GM23338 (cell line): ENCODE measurements at regions not wholly inside any gene's neighbourhood (a gene's known extent, or its start where the extent isn't known, plus 50 kb on each side); places are given as distances from the start of the nearest gene placed in this dataset.

Experiments
- ATAC-seq: fragments of 200-7000 bp; cut with Tn5 transposase; 3 replicates; pipeline ENCODE4 v1.9.1; 2020
- DNase-seq: peaks from one replicate; pipeline ENCODE4 v3.0.0-alpha.2; 2015; ENCODE audit warnings: low spot score
- H2AFZ ChIP-seq: fragments of 200-600 bp; sonication (generic); 2 replicates; pipeline ENCODE4 v1.8.0; 2016; ENCODE audit warnings: antibody characterized with exemption, mild to moderate bottlenecking, moderate library complexity
- H3F3A ChIP-seq: fragments of 200-600 bp; sonication (generic); replicated peaks from 2 replicates; pipeline ENCODE4 v1.8.0; 2017; ENCODE audit warnings: antibody characterized with exemption, mixed run types, low read depth
- H3K27ac ChIP-seq: fragments of 200-600 bp; sonication (generic); 2 replicates; pipeline ENCODE4 v1.6.1; 2016; ENCODE audit warnings: low read depth
- H3K27me3 ChIP-seq: fragments of 200-600 bp; sonication (generic); 2 replicates; pipeline ENCODE4 v1.8.0; 2016; ENCODE audit warnings: mild to moderate bottlenecking, mixed run types, moderate library complexity; ENCODE audit not compliant: insufficient read depth
- H3K36me3 ChIP-seq: fragments of 200-600 bp; sonication (generic); 2 replicates; pipeline ENCODE4 v1.8.0; 2016; ENCODE audit warnings: mild to moderate bottlenecking; ENCODE audit not compliant: insufficient read depth
- H3K4me1 ChIP-seq: fragments of 200-600 bp; sonication (generic); 2 replicates; pipeline ENCODE4 v1.8.0; 2016; ENCODE audit warnings: mild to moderate bottlenecking, moderate library complexity; ENCODE audit not compliant: insufficient read depth
- H3K4me2 ChIP-seq: fragments of 200-600 bp; sonication (generic); 2 replicates; pipeline ENCODE4 v1.7.1; 2017; ENCODE audit warnings: mixed run types
- H3K4me3 ChIP-seq: fragments of 200-600 bp; sonication (generic); 2 replicates; pipeline ENCODE4 v1.6.1; 2016; ENCODE audit warnings: mixed run types
- H3K79me2 ChIP-seq: fragments of 200-600 bp; sonication (generic); replicated peaks from 2 replicates; pipeline ENCODE4 v1.8.0; 2017; ENCODE audit warnings: mild to moderate bottlenecking; ENCODE audit not compliant: insufficient read depth
- H3K9me2 ChIP-seq: fragments of 200-600 bp; sonication (generic); 2 replicates; pipeline ENCODE4 v1.8.0; 2017; ENCODE audit not compliant: insufficient read depth
- H4K20me1 ChIP-seq: fragments of 200-600 bp; sonication (generic); replicated peaks from 2 replicates; pipeline ENCODE4 v1.8.0; 2017; ENCODE audit warnings: mild to moderate bottlenecking; ENCODE audit not compliant: insufficient read depth
- H3K27ac Mint-ChIP-seq: 2 replicates; pipeline ENCODE4 v1.8.0; 2020; ENCODE audit warnings: inconsistent platforms, mild to moderate bottlenecking, moderate library complexity, mixed read lengths
- H3K27me3 Mint-ChIP-seq: 3 replicates; pipeline ENCODE4 v1.8.0; 2022; ENCODE audit warnings: low read depth, mild to moderate bottlenecking, moderate library complexity, mixed read lengths, inconsistent platforms; ENCODE audit not compliant: insufficient read depth, poor library complexity
- H3K36me3 Mint-ChIP-seq: 3 replicates; pipeline ENCODE4 v1.8.0; 2021; ENCODE audit warnings: low read depth, mild to moderate bottlenecking, inconsistent platforms, moderate library complexity, mixed read lengths
- H3K4me1 Mint-ChIP-seq: 3 replicates; pipeline ENCODE4 v1.8.0; 2020; ENCODE audit warnings: mild to moderate bottlenecking, inconsistent platforms, mixed read lengths
- H3K4me3 Mint-ChIP-seq: 3 replicates; pipeline ENCODE4 v1.8.0; 2021; ENCODE audit warnings: moderate library complexity, mild to moderate bottlenecking, inconsistent platforms, mixed read lengths
- H3K9me3 Mint-ChIP-seq: 3 replicates; pipeline ENCODE4 v1.8.0; 2020; ENCODE audit warnings: moderate library complexity, mild to moderate bottlenecking, inconsistent platforms, mixed read lengths
- CREB1 ChIP-seq: fragments of 250-450 bp; sonication (Bioruptor Pico); IDR thresholded peaks from 2 replicates; pipeline ENCODE4 v1.5.0; 2020; ENCODE audit warnings: low read depth, mild to moderate bottlenecking, moderate library complexity
- CTCF ChIP-seq, 2 experiments: fragments of 200-600 bp in 1 of 2; sonication (generic) in 1 of 2; conservative IDR thresholded peaks; 2 replicates each; pipeline versions ENCODE4 v1.5.1 to v1.6.1; 2016 to 2017; ENCODE audit warnings: antibody characterized with exemption in 2 of 2, low read depth in 2 of 2, mild to moderate bottlenecking in 2 of 2, moderate library complexity in 1 of 2
- ETS1 ChIP-seq: IDR thresholded peaks from 2 replicates; pipeline ENCODE4 v1.6.1; 2016; ENCODE audit warnings: antibody characterized with exemption
- EZH2 ChIP-seq: fragments of 200-600 bp; sonication (generic); IDR thresholded peaks from one replicate; pipeline ENCODE4 v1.8.0; 2017; ENCODE audit warnings: antibody characterized with exemption, mild to moderate bottlenecking, low read depth; ENCODE audit not compliant: unreplicated experiment
- EZH2phosphoT487 ChIP-seq: fragments of 200-600 bp; sonication (generic); IDR thresholded peaks from one replicate; pipeline ENCODE4 v1.8.1; 2018; ENCODE audit warnings: antibody characterized with exemption; ENCODE audit not compliant: unreplicated experiment
- JUNB ChIP-seq: IDR thresholded peaks from one replicate; pipeline ENCODE4 v1.6.1; 2016; ENCODE audit warnings: antibody characterized with exemption; ENCODE audit not compliant: unreplicated experiment
- NANOG ChIP-seq: IDR thresholded peaks from 2 replicates; pipeline ENCODE4 v1.6.1; 2016; ENCODE audit warnings: antibody characterized with exemption, borderline replicate concordance
- POLR2AphosphoS5 ChIP-seq: IDR thresholded peaks from 2 replicates; pipeline ENCODE4 v1.6.1; 2016; ENCODE audit warnings: antibody characterized with exemption, low read depth
- REST ChIP-seq: IDR thresholded peaks from one replicate; pipeline ENCODE4 v1.6.1; 2018; ENCODE audit warnings: antibody characterized with exemption; ENCODE audit not compliant: unreplicated experiment
- STAT1 ChIP-seq: IDR thresholded peaks from one replicate; pipeline ENCODE4 v1.6.1; 2016; ENCODE audit warnings: antibody characterized with exemption; ENCODE audit not compliant: unreplicated experiment
- ZNF114 ChIP-seq: fragments of 250-450 bp; sonication (Bioruptor Pico); IDR thresholded peaks from 2 replicates; pipeline ENCODE4 v1.5.0; 2020; ENCODE audit warnings: mild to moderate bottlenecking, moderate library complexity
- ZNF331 ChIP-seq: fragments of 250-450 bp; sonication (Bioruptor Pico); IDR thresholded peaks from 2 replicates; pipeline ENCODE4 v1.5.0; 2020; ENCODE audit warnings: low read depth, mild to moderate bottlenecking, moderate library complexity
- TF ChIP-seq, protein P1 (sequence below): fragments of 250-450 bp; sonication (Bioruptor Pico); IDR thresholded peaks from 2 replicates; pipeline ENCODE4 v1.5.0; 2020; ENCODE audit warnings: mild to moderate bottlenecking, moderate library complexity

DNA sequence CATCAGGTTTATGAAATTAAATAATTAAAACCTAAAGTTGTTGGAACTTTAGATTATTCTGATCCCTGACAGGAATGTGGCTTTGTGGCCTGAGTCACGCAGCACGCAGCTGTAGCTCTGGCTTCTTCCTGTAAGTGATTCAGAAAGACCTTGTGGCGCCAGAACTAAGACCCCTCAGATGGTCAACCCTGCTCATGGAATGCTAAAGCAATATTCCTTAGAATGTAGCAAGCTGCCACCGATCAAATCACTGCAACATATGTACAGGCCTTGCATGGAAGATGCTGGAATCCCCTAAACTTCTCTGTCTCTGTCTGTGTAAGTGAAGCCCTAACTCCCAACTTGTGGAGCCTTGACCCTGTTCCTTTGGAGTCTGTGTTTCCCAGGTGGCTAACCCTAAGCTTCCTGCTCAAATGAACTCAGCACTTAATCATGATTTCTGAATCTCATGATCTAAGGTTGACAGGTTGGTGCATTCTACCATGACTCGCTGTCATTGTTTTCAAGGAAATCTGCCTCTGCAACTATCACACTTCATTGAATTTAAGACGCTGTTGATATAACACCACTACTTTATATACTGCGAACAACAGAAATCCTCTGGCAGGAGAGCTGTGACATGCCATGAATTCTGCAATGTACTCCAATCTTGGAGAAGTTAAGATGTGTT lies 111.2 kb upstream of the CST7 start:
- DNase-seq, result no peak
- Histone ChIP-seq H3K4me2 (no peak overlapping the region), H3K36me3 (no peaks in the 10 kb centered on the region), H3K27me3 (no peaks in the 10 kb centered on the region), H3K4me1 (no peaks in the 10 kb centered on the region), H3K9me2 (peaks cover 8% of the 10 kb centered on the region; the same call in 1 of the 2 replicates), H4K20me1 (no peaks in the 10 kb centered on the region), H3K27ac (no peak overlapping the region), H3K79me2 (no peaks in the 10 kb centered on the region), H3K4me3 (no peak overlapping the region), H2AFZ (no peak overlapping the region), H3F3A (no peaks in the 10 kb centered on the region)
- H3K27me3 Mint-ChIP-seq, result peaks cover 3% of the 10 kb centered on the region
- H3K27ac Mint-ChIP-seq, result no peak overlapping the region
- TF ChIP-seq ZNF114 (CRISPR knock-in tag) (no peak), ZNF331 (CRISPR knock-in tag) (no peak), ETS1 (no peak), REST (no peak), STAT1 (no peak), EZH2 (no peak), POLR2AphosphoS5 (no peak), CREB1 (no peak), JUNB (no peak), CTCF (conservative IDR thresholded peaks at IDR 0.05; ENCODE audit: low read depth in 2 of 2) (no peak), NANOG (no peak), EZH2phosphoT487 (no peak)
- TF ChIP-seq, protein P1, sequence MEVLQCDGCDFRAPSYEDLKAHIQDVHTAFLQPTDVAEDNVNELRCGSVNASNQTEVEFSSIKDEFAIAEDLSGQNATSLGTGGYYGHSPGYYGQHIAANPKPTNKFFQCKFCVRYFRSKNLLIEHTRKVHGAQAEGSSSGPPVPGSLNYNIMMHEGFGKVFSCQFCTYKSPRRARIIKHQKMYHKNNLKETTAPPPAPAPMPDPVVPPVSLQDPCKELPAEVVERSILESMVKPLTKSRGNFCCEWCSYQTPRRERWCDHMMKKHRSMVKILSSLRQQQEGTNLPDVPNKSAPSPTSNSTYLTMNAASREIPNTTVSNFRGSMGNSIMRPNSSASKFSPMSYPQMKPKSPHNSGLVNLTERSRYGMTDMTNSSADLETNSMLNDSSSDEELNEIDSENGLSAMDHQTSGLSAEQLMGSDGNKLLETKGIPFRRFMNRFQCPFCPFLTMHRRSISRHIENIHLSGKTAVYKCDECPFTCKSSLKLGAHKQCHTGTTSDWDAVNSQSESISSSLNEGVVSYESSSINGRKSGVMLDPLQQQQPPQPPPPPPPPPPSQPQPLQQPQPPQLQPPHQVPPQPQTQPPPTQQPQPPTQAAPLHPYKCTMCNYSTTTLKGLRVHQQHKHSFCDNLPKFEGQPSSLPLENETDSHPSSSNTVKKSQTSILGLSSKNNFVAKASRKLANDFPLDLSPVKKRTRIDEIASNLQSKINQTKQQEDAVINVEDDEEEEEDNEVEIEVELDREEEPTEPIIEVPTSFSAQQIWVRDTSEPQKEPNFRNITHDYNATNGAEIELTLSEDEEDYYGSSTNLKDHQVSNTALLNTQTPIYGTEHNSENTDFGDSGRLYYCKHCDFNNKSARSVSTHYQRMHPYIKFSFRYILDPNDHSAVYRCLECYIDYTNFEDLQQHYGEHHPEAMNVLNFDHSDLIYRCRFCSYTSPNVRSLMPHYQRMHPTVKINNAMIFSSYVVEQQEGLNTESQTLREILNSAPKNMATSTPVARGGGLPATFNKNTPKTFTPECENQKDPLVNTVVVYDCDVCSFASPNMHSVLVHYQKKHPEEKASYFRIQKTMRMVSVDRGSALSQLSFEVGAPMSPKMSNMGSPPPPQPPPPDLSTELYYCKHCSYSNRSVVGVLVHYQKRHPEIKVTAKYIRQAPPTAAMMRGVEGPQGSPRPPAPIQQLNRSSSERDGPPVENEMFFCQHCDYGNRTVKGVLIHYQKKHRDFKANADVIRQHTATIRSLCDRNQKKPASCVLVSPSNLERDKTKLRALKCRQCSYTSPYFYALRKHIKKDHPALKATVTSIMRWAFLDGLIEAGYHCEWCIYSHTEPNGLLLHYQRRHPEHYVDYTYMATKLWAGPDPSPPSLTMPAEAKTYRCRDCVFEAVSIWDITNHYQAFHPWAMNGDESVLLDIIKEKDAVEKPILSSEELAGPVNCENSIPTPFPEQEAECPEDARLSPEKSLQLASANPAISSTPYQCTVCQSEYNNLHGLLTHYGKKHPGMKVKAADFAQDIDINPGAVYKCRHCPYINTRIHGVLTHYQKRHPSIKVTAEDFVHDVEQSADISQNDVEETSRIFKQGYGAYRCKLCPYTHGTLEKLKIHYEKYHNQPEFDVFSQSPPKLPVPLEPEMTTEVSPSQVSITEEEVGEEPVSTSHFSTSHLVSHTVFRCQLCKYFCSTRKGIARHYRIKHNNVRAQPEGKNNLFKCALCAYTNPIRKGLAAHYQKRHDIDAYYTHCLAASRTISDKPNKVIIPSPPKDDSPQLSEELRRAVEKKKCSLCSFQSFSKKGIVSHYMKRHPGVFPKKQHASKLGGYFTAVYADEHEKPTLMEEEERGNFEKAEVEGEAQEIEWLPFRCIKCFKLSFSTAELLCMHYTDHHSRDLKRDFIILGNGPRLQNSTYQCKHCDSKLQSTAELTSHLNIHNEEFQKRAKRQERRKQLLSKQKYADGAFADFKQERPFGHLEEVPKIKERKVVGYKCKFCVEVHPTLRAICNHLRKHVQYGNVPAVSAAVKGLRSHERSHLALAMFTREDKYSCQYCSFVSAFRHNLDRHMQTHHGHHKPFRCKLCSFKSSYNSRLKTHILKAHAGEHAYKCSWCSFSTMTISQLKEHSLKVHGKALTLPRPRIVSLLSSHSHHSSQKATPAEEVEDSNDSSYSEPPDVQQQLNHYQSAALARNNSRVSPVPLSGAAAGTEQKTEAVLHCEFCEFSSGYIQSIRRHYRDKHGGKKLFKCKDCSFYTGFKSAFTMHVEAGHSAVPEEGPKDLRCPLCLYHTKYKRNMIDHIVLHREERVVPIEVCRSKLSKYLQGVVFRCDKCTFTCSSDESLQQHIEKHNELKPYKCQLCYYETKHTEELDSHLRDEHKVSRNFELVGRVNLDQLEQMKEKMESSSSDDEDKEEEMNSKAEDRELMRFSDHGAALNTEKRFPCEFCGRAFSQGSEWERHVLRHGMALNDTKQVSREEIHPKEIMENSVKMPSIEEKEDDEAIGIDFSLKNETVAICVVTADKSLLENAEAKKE (CRISPR knock-in tag), result no peak
- no peaks in the 10 kb centered on the region for H3K36me3 Mint-ChIP-seq
- ATAC-seq, result no peak
- H3K4me3 Mint-ChIP-seq, result no peak overlapping the region
- H3K9me3 Mint-ChIP-seq, result 0 out of 3 replicates have a peak, but pooled peaks cover 2% of the 10 kb centered on the region
- H3K4me1 Mint-ChIP-seq, result peaks cover 4% of the 10 kb centered on the region; the same call in 1 of the 3 replicates
